Tibial nerve (tissue), 3 donors: ENCODE measurements at regions not wholly inside any gene's neighbourhood (a gene's known extent, or its start where the extent isn't known, plus 50 kb on each side); places are given as distances from the start of the nearest gene placed in this dataset.

Experiments
- CTCF ChIP-seq, 5 experiments: fragments of 200-600 bp in 3 of 5; fragments of 450-650 bp in 2 of 5; sonication (generic) in 3 of 5; IDR thresholded peaks; one replicate each; pipeline ENCODE4 v1.5.1; 2016 to 2019; ENCODE audit warnings: antibody characterized with exemption in 5 of 5, mild to moderate bottlenecking in 3 of 5, moderate library complexity in 2 of 5
- POLR2A ChIP-seq, 2 donors: fragments of 450-650 bp; IDR thresholded peaks; one replicate each; pipeline ENCODE4 v1.6.1; 2017; ENCODE audit warnings: antibody characterized with exemption in 2 of 2, mild to moderate bottlenecking in 2 of 2, moderate library complexity in 2 of 2

GRCh38 chr1:164261691-164262240, 297.2 kb upstream of the PBX1 start:
- TF ChIP-seq CTCF (IDR thresholded peaks at IDR 0.05) (no peak), POLR2A (IDR thresholded peaks at IDR 0.05) (no peak)
